IPS-20b (cell line): ENCODE measurements at regions not wholly inside any gene's neighbourhood (a gene's known extent, or its start where the extent isn't known, plus 50 kb on each side); places are given as distances from the start of the nearest gene placed in this dataset.

Experiments
- H3K27ac ChIP-seq: one replicate; pipeline ENCODE4 v1.5.1; 2013; ENCODE audit warnings: low read length
- H3K27me3 ChIP-seq: 2 replicates; pipeline ENCODE4 v1.6.1; 2013; ENCODE audit warnings: mild to moderate bottlenecking, low read length, inconsistent platforms; ENCODE audit not compliant: insufficient read depth
- H3K36me3 ChIP-seq: 2 replicates; pipeline ENCODE4 v1.6.1; 2013; ENCODE audit warnings: low read depth, mild to moderate bottlenecking, inconsistent platforms, low read length, moderate library complexity; ENCODE audit not compliant: insufficient read depth
- H3K4me1 ChIP-seq: 2 replicates; pipeline ENCODE4 v1.6.1; 2013; ENCODE audit warnings: mild to moderate bottlenecking, control low read depth, inconsistent platforms, low read length, moderate library complexity; ENCODE audit not compliant: insufficient read depth
- H3K4me3 ChIP-seq: 2 replicates; pipeline ENCODE4 v1.5.1; 2013; ENCODE audit warnings: mild to moderate bottlenecking, low read length, inconsistent platforms
- H3K9ac ChIP-seq: 2 replicates; pipeline ENCODE4 v1.6.1; 2013; ENCODE audit warnings: low read depth, mild to moderate bottlenecking, inconsistent platforms, low read length, moderate library complexity
- H3K9me3 ChIP-seq: 2 replicates; pipeline ENCODE4 v1.6.1; 2013; ENCODE audit warnings: mild to moderate bottlenecking, low read depth, low read length, inconsistent platforms; ENCODE audit not compliant: insufficient read depth

- Histone ChIP-seq H3K27ac (no peak overlapping the region), H3K9me3 (peaks cover 3% of the 10 kb centered on the region; the same call in 1 of the 2 replicates), H3K9ac (no peak overlapping the region), H3K4me3 (no peak overlapping the region), H3K36me3 (no peaks in the 10 kb centered on the region), H3K4me1 (peaks cover 15% of the 10 kb centered on the region), H3K27me3 (no peaks in the 10 kb centered on the region)
These were observed 982.1 kb downstream of the TSN start for GRCh38 chr2:122737429-122738077.

GRCh38 chr2:122739732-122740593, 984.5 kb downstream of the TSN start:
- Histone ChIP-seq H3K27me3 (no peaks in the 10 kb centered on the region), H3K4me3 (no peak overlapping the region), H3K27ac (no peak overlapping the region), H3K9ac (no peak overlapping the region), H3K4me1 (peaks cover 5% of the 10 kb centered on the region), H3K9me3 (peaks cover 3% of the 10 kb centered on the region; the same call in 1 of the 2 replicates), H3K36me3 (no peaks in the 10 kb centered on the region)

GRCh38 chr2:122740594-122740948, 985.1 kb downstream of the TSN start:
- Histone ChIP-seq H3K27me3 (no peaks in the 10 kb centered on the region), H3K9me3 (peaks cover 3% of the 10 kb centered on the region; the same call in 1 of the 2 replicates), H3K27ac (no peak overlapping the region), H3K4me1 (no peaks in the 10 kb centered on the region; the same call in 1 of the 2 replicates), H3K4me3 (no peak overlapping the region), H3K9ac (no peak overlapping the region), H3K36me3 (no peaks in the 10 kb centered on the region)

GRCh38 chr2:122741403-122741802, 986.0 kb downstream of the TSN start:
- Histone ChIP-seq H3K9ac (no peak overlapping the region), H3K36me3 (no peaks in the 10 kb centered on the region), H3K9me3 (peaks cover 3% of the 10 kb centered on the region; the same call in 1 of the 2 replicates), H3K4me1 (no peaks in the 10 kb centered on the region; the same call in 1 of the 2 replicates), H3K27me3 (no peaks in the 10 kb centered on the region), H3K4me3 (no peak overlapping the region), H3K27ac (no peak overlapping the region)

GRCh38 chr2:122743021-122743675, 987.7 kb downstream of the TSN start:
- H3K36me3 ChIP-seq, result no peaks in the 10 kb centered on the region
- H3K9ac ChIP-seq, result no peak overlapping the region
- no peaks in the 10 kb centered on the region; the same call in 1 of the 2 replicates for H3K4me1 ChIP-seq
- no peak overlapping the region for H3K27ac ChIP-seq
- H3K4me3 ChIP-seq, result no peak overlapping the region
- H3K27me3 ChIP-seq, result no peaks in the 10 kb centered on the region
- peaks cover 2% of the 10 kb centered on the region; the same call in 1 of the 2 replicates for H3K9me3 ChIP-seq

- H3K4me3 ChIP-seq, result no peak overlapping the region
- H3K36me3 ChIP-seq, result no peaks in the 10 kb centered on the region
- H3K9ac ChIP-seq, result no peak overlapping the region
- H3K9me3 ChIP-seq, result no peaks in the 10 kb centered on the region
- H3K27ac ChIP-seq, result no peak overlapping the region
- no peaks in the 10 kb centered on the region; the same call in 1 of the 2 replicates for H3K4me1 ChIP-seq
- H3K27me3 ChIP-seq, result no peaks in the 10 kb centered on the region
These were observed 990.2 kb downstream of the TSN start for GRCh38 chr2:122745603-122746002.

- H3K9ac ChIP-seq, result no peak overlapping the region
- H3K9me3 ChIP-seq, result no peaks in the 10 kb centered on the region
- H3K27ac ChIP-seq, result no peak overlapping the region
- H3K4me3 ChIP-seq, result no peak overlapping the region
- H3K36me3 ChIP-seq, result no peaks in the 10 kb centered on the region
- no peaks in the 10 kb centered on the region for H3K27me3 ChIP-seq
- H3K4me1 ChIP-seq, result no peaks in the 10 kb centered on the region; the same call in 1 of the 2 replicates
These were observed 992.2 kb downstream of the TSN start for GRCh38 chr2:122747670-122748069.

- Histone ChIP-seq H3K4me1 (no peaks in the 10 kb centered on the region; the same call in 1 of the 2 replicates), H3K9ac (no peak overlapping the region), H3K36me3 (no peaks in the 10 kb centered on the region), H3K9me3 (no peaks in the 10 kb centered on the region), H3K27me3 (no peaks in the 10 kb centered on the region), H3K27ac (no peak overlapping the region), H3K4me3 (no peak overlapping the region)
These were observed 993.1 kb downstream of the TSN start for GRCh38 chr2:122748552-122749011.

GRCh38 chr2:122749405-122749804, 994.0 kb downstream of the TSN start:
- no peaks in the 10 kb centered on the region for H3K9me3 ChIP-seq
- H3K4me1 ChIP-seq, result no peaks in the 10 kb centered on the region; the same call in 1 of the 2 replicates
- no peak overlapping the region for H3K9ac ChIP-seq
- H3K36me3 ChIP-seq, result no peaks in the 10 kb centered on the region
- H3K27me3 ChIP-seq, result no peaks in the 10 kb centered on the region
- H3K4me3 ChIP-seq, result no peak overlapping the region
- H3K27ac ChIP-seq, result no peak overlapping the region

- no peaks in the 10 kb centered on the region for H3K27me3 ChIP-seq
- no peak overlapping the region for H3K9ac ChIP-seq
- no peaks in the 10 kb centered on the region for H3K36me3 ChIP-seq
- H3K4me1 ChIP-seq, result no peaks in the 10 kb centered on the region; the same call in 1 of the 2 replicates
- H3K27ac ChIP-seq, result no peak overlapping the region
- no peaks in the 10 kb centered on the region for H3K9me3 ChIP-seq
- H3K4me3 ChIP-seq, result no peak overlapping the region
These were observed 994.6 kb downstream of the TSN start for GRCh38 chr2:122750095-122750494.

- H3K27ac ChIP-seq, result no peak overlapping the region
- no peak overlapping the region for H3K4me3 ChIP-seq
- H3K27me3 ChIP-seq, result no peaks in the 10 kb centered on the region
- no peaks in the 10 kb centered on the region; the same call in 1 of the 2 replicates for H3K4me1 ChIP-seq
- no peak overlapping the region for H3K9ac ChIP-seq
- no peaks in the 10 kb centered on the region for H3K36me3 ChIP-seq
- H3K9me3 ChIP-seq, result no peaks in the 10 kb centered on the region
These were observed 995.4 kb downstream of the TSN start for GRCh38 chr2:122750808-122751207.
